ENCODE measurements at regions not wholly inside any gene's neighbourhood (a gene's known extent, or its start where the extent isn't known, plus 50 kb on each side); places are given as distances from the start of the nearest gene placed in this dataset.
"Not testable (repeated sequence)": the region's sequence is repeated elsewhere in the genome, so short reads cannot be mapped to it uniquely, and the experiment has no call there.

DNA sequence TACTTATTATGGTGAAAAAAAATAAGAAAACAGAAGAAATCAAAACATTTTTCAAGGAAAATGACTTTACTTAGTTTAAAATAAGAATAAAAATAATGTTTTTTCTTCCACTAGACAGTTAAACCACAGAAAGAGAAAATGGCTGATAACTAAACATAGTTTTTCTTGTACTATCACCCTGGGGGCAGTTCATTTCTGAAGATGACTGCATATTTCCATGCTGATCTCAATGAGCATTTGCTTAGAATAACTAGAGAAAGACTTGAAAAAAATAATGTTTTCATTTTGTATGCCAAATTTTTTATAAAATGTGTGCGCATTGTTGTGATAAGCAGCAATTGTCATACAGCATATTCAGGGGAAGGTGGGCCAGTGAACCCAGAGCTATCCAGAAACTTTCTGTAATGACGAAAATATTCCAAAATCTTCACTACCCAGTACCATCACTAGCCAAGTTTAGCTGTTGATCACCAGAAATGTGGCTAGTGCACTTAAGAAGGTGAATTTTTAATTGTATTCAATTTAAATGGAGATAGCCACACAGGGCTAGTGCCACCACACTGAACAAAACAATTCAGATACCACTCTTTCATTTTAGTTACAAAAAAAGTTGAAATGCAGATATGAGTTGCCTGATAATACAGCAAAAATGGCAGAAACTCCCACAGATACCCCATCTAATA lies 513.4 kb upstream of the NETO1 start:
- no peak for DNase-seq

DNA sequence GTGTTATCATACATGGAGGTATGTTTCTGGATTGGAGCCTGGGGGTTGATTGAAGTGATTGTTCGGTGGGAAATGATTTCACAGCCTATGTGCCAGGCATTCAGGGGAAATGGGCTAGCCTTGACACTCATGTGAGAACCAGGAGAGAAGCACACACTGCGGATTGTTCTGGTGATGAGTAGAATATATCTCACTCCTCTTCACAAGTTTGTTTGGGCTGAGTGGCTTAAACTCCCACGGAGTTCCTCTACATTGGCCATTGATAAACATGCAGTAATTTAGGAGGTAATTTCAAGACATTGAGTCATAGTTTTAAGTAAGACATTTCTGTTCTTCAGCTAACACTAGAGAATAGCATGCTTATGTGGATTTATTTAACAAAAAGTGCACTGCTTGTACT lies 498.9 kb upstream of the NETO1 start:
- DNase-seq = no peak

DNA sequence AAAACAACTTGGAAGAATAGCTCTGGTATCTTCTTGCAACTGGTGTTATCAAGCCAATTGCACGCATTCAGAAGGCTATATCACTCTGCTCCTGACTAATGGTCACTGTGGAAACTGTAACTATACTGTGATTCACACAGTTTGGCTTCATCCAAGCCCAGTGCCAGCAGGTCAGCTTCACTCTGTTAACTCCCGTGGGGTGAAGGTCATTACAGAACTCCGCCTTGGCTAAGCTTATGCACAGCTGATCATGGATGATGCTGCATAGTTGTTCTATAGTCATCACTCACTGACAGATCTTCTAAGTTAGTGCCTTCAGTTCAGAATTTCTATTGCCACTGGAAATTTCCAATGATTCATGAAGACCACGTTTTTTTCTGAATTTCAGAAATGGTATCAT lies 497.2 kb upstream of the NETO1 start:
- DNase-seq = no peak

DNA sequence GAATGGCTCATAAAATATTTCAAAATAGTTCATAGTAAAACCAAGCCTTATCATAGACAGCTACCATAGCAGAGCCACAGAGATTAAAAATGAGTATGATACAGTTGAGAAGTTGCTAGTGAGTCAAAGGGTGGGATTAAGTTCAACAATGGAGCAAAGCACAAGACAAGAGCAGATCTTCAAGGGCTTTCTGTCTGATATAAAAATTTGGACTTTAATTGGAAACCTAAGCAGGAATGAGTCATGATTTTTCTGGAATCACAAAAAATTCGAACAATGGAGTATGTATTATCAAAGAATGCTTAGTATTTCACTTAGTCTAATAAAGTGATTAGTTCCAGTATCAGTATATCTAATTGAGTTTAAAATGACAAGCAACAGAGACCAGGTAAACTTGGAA lies 487.3 kb upstream of the NETO1 start:
- no peak for DNase-seq

DNA sequence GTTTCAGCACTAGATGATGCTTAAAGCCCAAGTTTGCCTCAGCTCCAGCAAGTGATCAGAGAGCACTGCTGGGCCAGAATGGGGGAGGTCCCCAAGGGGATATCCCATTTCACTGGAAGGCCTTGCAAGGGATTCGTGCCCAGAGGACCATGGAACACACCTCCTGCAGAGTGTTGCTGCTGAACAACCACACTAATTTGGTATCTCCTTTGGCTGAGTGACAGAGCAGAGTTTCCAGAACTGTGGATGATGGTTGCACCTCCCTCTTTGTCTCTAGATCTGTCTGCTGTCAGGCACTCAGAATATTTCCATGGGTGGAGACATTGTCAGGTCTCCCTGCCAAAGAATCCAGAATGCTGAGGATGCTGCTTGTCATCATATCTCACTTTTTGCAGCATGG lies 484.8 kb upstream of the NETO1 start:
- no peak for DNase-seq

DNA sequence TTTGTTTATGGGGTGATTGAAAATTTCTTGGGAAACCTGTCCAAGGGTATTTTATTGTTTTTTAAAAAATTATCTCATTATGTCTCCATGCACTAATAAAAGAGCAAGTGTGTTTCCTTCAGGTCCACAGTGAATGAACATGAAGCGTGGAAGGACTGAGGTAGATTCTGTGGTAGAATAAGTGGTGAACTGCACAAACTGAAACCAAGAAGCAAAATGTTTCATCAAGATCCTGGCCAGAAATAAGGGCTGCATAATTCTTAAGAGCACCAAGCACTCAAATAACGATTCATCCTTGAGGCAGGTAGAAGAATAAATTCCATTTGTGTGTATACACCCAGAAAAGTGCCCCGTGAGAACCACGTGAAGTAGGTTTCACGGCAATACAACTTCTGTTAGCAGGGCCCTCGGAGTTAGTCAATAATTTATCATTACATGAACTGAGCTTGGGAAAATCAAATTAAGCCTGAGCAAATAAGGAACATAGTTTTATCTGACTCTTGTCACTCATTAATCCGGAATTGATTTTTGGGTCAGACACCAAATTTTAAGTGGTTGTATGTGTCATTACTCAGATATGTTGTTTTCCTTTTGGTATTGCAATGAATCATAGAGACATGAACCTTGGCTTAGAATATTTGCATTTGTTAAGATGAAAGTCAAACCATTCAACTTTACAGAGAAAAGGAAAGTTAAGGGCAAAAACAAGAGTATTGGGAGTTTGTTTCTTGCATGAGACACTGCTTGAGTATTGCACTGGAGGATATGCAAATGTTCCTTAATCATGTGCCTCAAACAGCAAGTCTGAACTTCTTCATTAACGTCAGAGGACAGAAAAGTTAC lies 472.6 kb upstream of the NETO1 start:
- no peak for DNase-seq

DNA sequence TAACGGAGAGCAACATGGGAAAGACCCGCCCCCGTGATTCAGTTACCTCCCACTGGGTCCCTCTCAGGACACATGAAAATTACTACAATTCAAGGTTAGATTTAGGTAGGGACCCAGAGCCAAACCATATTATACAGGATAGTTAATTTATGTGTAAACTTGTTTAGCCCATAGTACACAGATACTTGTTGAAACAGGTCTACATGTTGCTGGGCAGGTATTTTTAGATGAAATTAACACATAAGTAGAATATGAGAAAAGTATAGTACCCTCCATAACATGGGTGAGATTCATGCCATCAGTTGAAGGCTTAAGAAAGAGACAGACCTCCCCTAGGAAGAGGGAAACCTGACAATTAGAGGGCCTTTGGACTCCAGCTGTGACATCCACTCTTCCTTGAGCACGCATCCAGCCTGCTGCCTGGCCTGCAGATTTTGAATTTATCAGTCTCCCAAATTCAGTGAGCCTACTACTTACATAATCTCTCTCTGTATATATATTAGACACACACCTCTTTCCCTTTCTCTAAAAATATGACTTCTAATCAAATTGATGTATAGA lies 463.5 kb upstream of the NETO1 start:
- no peak for DNase-seq

DNA sequence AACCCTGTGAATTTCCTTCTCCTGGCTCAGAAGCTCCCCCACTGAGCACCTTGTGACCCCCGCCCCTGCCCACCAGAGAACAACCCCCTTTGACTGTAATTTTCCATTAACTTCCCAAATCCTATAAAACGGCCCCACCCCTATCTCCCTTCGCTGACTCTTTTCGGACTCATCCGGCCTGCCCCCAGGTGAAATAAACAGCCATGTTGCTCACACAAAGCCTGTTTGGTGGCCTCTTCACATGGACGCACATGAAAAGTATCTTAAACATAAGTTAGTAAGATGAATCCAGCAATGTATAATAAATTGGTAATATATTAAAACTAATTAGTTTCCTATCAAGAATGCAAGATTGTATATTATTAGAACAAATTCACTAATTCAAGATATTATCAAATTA lies 462.3 kb upstream of the NETO1 start:
- DNase-seq = not testable (repeated sequence)

DNA sequence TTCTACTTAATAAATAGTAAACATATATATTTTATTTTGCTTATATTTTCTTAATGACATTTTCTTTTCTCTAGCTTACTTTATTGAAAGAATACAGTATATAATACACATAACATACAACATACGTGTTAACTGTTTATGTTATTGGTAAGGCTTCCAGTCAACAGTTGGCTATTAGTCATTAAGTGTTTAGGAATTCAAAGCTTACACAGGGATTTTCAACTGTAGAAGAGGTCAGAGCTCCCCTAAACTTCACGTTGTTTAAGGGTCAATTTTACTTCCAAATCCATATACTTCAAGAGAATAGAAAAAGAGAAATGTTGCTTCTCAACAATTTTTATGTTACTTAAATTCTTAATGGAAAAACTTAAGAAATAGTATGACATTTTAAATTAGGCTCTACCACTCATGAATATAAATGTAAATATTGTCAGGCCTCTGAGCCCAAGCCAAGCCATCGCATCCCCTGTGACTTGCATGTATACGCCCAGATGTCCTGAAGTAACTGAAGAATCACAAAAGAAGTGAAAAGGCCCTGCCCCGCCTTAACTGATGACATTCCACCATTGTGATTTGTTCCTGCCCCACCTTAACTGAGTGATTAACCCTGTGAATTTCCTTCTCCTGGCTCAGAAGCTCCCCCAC lies 456.5 kb upstream of the NETO1 start:
- not testable (repeated sequence) for DNase-seq

DNA sequence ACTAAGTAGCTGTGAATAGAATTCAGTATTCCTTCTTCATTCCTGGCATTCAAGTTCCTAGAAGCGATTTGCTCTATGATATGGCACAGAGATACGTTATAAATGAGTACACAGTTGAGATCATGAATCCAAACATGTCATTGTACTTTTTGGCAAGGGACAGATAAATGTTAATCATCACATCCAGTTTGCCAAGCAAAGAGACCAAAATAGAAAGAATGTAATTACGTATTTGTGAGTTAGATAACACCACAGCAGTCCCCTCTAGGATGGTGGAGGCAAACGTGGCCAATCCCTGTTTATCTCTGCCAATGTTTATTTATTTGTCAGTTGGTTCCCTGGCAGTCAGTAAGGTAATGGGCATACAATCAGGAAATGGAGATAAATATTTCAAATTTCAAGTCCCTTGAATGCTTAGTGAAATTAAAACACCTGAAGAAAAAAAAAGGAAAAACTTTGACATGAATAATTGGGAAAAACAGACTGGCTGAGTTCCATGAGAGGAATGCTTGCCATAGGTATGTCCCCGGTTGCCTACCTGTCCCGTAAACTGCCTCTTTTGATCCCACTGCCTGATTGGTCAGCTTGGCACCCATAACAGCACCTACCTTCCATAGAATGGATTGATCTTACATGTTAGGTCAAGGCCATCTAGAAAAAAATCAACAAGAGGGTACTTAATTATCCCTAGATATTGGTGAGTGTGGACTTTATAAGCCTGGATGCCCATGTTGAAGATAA lies 451.1 kb upstream of the NETO1 start:
- DNase-seq = no peak

DNA sequence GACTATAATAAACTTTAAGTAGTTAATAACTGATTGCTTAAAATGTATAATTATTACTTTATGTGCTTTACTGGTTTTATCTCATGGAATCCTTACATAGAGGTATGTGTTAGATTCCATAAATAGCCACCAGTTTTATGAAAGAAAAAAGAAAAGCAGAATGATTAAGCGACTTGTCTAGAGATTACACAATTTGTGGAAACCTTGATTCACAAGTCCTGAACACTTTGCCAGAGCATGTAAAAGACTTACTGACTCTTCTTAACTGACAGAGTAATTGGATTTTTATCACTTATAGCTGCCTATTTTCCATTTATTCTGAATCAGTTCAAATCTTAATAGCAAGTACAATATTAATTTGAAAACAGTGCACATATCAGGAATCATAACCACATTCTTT lies 448.7 kb upstream of the NETO1 start:
- DNase-seq = no peak

DNA sequence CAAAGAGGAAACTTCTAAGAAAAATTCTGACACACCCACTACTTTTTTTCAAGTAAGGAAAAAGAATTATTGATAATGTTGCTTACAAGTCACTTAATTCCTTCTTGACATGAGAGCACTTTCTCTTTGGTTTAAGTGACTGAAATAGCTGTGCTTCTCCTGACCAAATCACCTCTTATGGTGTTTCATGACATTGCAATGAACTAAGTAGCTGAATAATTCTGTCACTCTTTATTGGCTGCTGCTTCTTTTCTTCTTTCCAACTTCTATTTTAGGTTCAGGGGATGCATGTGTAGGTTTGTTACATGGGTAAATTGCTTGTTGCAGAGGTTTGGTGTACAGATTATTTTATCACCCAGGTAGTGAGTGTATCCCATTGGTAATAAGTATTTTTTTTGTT lies 447.6 kb upstream of the NETO1 start:
- DNase-seq = no peak

DNA sequence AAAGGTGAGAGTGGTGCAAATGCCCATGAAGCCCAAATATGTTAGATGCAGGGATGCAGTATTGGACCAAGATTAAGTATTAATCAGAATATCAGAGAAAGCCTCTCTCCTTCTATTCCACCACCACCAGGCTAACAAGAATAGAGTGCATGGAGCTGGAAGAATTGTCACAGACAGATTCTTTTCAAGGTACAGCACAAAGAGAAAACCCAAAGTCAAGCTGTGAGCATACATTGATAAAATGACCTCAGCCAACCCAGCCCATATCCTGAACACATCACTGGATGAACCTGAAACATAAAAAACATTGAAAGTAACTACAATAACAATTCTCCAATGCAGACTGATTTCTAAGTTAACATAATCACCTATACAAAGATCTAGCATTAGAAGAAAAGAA lies 445.7 kb upstream of the NETO1 start:
- DNase-seq = no peak

DNA sequence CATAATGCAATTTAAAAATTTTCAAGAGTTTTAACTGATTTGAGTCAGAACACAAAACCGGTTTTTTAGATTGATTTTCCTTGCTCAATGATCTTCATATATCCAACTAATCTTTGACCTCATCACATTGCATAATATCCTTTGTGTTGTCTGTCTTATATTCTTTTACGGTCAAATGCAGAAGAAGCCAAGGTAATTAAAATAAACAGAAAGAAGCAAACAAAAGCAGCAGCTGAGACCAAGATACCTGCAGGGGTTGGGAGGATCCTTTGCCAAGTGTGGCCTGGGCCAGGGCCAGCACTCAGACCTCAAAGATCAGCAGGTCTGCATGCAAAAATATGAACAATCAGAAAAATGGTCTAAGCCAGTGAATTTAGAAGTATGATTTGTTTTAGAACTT lies 428.9 kb upstream of the NETO1 start:
- DNase-seq = no peak

DNA sequence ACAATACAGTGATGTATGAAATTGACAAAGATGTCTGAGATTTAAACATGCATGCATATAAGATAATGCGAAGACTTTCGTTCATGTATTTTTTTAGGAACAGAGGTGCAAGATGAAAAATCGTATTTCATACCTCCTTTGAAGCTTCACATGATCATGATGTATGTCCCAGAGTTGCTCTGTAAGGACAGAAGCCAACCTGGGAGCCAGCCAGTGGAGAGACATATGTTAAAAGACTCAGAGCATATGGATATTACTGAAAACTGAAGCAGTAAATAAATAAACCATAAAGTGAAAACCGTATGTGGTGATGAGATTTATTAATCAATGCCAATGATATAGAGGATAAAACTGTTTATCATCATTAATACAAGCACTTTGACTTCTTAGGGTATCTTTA lies 424.4 kb upstream of the NETO1 start:
- peak; percentile 43 for DNase-seq

DNA sequence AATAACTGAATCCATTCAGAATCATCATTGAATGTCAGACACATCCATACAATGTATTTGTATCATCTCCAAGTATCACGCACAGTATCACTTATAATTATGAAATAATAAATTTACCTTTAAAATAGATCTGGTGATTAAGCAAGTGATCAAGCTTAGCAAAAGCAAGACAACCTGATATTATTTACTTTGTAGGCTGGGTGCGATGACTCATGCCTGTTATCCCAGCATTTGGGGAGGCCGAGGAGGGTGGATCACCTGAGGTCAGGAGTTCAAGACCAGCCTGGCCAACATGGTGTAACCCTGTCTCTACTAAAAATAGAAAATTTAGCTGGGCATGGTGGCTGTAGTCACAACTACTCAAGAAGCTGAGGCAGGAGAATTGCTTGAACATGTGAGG lies 421.0 kb upstream of the NETO1 start:
- DNase-seq = no peak

DNA sequence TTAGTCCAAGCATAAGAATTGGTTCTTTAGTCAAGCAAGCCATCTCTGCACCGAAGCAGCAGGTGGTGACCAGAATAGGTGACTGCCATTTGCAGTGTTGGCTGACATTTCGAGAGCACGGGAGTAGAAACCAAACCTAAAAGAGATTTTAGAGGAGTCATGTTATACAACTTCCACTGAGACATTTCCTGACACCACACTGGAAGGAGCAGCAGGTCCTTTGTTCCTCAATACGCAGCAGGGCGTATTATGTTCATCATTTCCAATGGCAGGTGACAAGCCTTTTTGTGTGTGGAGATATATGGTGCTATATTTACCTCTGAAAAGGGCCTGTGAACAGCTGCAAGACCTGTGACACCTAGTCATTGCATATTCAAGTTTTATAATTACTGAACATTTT lies 418.8 kb upstream of the NETO1 start:
- DNase-seq = no peak

DNA sequence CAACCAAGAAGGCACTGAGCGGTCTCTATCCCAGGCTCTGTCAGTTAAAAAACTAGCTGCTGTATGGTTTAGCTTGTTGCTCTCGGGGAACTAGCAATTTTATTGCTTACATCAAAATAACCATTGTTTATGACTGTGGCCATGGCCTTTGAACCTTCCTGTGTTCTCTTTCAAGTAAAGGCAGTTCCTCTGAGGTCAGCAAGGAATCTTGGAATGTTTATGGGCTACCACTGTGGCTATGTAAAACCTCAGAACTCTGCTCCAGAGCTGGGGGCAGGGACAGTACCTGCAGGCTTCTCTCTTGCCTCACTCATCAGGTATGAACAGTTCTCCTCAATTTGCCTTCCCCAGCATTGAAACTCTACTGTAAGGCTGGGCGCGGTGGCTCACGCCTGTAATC lies 416.0 kb upstream of the NETO1 start:
- no peak for DNase-seq

DNA sequence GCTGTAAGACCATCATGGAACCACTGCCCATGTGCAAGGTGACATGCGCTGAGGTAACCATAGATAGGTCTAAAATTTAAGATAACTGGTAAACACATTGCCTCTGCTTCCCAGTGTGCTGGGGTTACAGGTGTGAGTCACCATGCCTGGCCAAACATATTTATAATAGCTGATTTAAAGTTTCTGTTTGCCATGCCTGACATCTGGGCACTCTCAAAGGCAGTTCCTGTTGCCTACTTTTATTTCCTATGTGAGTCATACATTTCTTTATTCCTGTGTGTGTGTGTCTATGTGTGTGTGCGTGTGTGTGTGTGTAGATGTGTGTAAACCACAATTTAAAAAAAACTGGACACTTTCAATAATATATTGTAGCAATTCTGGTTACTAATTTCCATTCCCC lies 415.2 kb upstream of the NETO1 start:
- no peak for DNase-seq

DNA sequence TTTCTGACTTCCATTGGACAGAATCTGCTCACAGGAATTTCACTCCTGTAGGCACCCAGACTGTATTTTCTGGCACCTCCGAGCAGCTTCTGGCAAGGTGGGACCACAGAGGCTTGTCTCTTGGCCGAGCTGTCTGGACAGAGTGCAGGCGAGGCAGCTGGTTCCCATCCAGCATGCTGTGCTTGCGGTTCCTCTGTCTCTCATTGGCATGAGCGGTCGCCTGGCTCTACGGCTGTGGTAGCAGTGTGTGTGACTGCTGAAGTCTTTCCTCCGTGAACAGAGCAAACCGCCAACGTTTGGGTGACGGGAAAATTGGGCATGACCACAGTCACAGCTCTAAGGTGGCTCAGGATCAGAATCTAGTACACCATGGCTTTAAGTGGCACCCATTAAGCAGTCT lies 411.7 kb upstream of the NETO1 start:
- DNase-seq = no peak

DNA sequence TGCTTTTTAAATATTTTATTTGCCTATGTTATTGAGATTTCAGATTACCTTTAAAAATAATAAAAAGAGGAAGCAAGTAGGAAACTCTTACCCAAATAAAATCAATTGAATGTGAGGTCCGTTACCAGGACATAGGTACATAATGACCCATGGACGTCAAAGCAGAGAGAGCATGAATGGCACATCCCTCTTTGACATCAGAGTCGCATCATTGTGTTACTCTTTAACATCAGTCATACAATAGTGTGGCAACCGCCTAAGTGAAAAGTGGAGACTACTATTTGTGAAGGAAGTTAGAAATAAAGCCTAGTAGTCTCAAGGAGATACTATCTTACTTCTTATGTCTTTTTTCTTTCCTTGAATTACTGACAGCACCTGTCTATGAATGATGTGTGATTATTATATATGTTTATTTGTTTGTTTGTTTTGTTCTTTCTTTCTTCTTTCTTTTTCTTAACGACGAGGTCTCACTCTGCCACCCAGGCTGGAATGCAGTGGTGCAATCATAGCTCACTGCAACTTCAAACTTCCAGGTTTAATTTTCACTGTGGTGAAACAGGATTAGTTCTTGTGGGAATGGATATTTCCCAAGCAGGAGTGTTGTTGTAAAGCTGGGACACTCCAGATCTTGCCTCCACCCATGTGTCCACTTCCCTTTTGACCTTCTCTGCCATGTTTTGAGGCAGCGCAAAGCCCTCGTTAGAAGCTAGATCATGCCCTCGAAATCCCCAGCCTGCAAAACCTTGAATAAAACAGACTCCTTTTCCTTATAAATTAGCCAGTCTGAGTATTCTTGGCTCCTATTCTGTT lies 407.2 kb upstream of the NETO1 start:
- DNase-seq = no peak

DNA sequence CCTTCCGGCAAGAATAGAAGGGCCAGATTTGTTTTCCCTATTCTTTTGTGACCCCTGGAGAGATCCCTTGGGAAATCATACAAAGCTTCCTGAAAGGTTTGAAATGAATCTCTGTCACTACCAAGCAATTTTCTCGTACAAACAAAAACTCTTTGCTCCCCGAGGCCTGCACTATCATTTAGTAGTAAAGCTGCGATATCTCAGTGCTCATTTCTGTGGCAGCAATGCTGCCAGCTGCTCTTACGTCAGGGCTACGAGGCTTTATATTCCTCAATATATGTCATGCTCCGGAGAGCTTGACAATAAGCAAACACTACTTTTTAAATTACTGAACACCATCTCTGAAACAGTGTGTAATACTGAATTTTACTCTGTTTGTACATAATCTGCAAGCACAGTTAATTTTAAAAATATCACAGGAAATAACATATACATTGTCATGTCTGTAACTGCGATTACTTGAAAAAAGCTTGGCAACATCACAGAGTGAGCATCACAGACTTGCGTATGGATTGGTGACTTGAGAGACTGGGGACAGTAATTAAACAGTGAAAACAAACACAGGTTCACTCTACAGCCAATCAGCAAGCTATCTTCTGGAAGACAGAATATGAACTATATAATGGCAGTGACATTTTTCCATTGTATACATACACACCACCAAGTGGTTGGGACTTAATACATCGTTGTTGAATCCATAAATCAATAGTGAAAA lies 403.3 kb upstream of the NETO1 start:
- no peak for DNase-seq
